Limb (tissue), 2 donors: ENCODE measurements at regions not wholly inside any gene's neighbourhood (a gene's known extent, or its start where the extent isn't known, plus 50 kb on each side); places are given as distances from the start of the nearest gene placed in this dataset.
A peak's percentile ranks its signal among the peaks of the same experiment; 100 is the strongest.
"Not testable (repeated sequence)": the region's sequence is repeated elsewhere in the genome, so short reads cannot be mapped to it uniquely, and the experiment has no call there.

Experiments used
- DNase-seq, 2 donors: peaks; one replicate each; pipeline ENCODE4 v3.0.0-alpha.2; 2016; ENCODE audit errors: extremely low spot score in 2 of 2

- no peak for DNase-seq
Measured at GRCh38 chr7:52609511-52609910, 425.9 kb upstream of the POM121L12 start.

DNA sequence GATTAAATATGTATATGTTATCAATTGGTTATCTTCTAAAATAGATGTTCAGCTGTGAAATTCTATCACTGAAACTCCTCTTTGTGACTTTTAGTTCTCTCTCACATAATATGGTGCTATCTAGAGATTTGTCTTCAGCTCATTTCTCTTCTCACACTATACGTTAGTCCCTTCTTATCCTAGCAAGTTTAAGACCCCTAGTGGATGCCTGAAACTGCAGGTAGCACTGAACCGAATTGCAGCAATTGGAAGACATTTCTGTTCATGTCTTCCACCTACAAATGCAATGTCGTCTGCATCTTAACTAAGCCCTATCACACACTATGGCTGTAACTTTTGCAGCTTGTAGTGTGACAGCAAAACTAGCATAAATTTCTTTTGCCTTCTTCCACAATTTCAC, 442.7 kb upstream of the POM121L12 start:
- DNase-seq = no peak

GRCh38 chr7:52586704-52587103, 448.7 kb upstream of the POM121L12 start:
- DNase-seq = no peak

- no peak for DNase-seq
Measured at GRCh38 chr7:52584041-52584440, 451.4 kb upstream of the POM121L12 start.

DNA sequence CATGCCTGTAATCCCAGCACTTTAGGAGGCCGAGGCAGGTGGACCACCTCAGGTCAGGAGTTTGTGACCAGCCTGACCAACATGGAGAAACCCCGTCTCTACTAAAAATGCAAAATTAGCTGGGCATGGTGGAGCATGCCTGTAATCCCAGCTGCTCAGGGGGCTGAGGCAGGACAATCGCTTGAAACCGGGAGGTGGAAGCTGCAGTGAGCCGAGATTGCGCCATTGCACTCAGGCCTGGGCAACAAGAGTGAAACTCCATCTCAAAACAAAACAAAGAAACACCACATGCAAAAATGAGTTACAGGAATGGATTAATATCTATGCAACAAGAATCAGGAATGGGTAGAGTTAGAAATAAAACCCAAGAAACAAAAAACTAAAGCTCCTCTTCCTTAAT, 462.3 kb upstream of the POM121L12 start:
- not testable (repeated sequence) for DNase-seq

DNA sequence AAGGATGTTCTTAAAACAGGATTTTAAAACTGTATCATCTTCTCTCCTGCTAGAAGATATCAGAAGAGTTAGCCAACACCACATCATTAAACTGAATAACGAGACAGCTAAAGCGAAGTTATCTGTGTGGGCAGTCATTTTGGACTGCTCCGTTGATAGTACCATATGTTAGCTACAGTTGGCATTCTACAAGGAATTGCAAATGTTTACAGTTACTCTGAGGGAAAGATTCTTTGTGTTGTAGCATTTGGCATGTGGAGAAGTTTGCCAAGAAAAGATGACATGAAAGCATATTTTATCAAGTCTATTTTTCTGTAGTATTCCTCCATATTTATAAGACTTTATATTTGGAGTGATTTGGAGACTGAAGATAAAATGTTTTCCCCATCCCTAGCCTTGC, 464.4 kb upstream of the POM121L12 start:
- no peak for DNase-seq

GRCh38 chr7:52569151-52569550, 466.3 kb upstream of the POM121L12 start:
- DNase-seq = no peak

- DNase-seq = no peak
Measured at GRCh38 chr7:52565974-52566373, 469.5 kb upstream of the POM121L12 start.

DNA sequence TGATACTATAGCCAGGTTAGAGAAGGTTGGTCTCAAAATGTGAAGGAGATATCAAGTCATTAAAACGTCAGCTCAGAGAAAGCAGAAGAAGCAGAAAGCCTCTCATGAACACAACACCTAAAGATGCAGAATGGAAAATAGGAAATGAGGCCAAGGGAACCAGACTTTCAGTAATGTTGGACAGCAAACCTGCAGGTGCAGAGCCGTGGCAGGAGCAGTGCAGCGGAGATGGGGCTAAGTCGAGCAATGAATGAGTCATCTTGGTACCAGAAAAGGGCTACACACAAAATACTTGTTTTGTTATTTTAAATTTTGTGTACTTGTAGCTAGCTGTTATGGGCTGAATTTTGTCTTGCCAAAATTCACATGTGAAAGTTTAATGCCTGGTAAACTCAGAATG, 479.6 kb upstream of the POM121L12 start:
- no peak for DNase-seq

- no peak for DNase-seq
Measured at GRCh38 chr7:52547308-52547910, 488.0 kb upstream of the POM121L12 start.

DNA sequence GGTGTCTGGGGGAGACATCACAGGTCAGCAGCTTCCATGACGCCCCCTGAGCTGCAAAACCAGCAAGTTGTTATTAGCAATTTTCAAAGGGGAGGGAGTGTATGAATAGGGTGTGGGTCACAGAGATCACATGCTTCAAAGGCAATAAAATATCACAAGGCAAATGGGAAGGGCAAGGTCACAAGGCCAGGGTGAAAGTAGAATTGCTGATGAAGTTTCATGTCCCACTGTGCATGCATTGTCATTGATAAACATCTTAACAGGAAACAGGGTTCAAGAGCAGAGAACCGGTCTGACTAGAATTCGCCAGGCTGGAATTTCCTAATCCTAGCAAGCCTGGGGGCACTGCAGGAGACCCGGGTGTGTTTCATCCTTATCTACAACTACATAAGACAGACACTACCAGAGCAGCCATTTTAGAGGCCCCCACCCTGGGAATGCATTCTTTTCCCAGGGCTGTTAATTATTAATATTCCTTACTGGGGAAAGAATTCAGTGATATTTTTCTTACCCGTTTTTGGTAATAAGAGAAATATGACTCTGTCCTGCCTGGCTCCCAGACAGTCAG, 494.2 kb upstream of the POM121L12 start:
- not testable (repeated sequence) for DNase-seq

DNA sequence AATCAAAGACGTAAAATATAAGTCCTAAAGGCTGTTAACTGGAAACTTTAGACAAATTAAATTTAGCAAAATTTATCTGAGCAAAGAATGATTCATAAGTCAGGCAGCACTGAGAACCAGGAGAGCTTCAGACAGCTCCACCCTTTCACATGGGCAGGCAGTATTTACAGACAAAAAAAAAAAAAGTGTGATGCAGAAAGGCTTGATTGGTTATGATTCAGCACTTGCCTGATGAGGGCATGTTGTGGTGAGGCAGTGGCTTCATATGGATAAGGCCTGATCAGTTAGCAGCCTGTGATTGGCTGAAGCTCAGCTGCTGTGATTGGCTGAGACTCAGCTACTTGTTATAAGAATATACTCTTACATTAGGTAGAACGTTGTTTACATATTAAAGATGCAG, 495.4 kb upstream of the POM121L12 start:
- DNase-seq = no peak

- DNase-seq = no peak
Measured at GRCh38 chr7:52539414-52539813, 496.0 kb upstream of the POM121L12 start.

DNA sequence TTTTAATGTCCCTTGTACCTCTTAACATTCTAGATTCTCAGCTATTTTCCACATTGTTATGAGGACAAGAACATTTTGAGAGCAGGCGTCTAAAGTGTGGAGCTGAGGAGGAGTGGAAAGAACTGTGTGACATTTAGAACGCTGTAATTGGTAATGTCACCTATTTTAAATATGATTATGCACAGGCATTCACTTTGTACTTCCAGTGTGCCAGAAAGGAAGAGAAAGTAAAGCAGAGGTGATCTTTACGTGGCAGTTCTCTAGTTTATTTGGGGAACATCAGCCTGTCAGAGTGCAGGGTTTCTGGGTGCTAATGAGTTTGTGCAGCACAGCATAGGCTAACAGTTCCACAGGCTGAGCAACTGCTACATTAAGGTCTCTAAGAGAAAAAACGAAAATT, 498.4 kb upstream of the POM121L12 start:
- no peak for DNase-seq

GRCh38 chr7:52525772-52526341, 509.6 kb upstream of the POM121L12 start:
- no peak for DNase-seq

DNA sequence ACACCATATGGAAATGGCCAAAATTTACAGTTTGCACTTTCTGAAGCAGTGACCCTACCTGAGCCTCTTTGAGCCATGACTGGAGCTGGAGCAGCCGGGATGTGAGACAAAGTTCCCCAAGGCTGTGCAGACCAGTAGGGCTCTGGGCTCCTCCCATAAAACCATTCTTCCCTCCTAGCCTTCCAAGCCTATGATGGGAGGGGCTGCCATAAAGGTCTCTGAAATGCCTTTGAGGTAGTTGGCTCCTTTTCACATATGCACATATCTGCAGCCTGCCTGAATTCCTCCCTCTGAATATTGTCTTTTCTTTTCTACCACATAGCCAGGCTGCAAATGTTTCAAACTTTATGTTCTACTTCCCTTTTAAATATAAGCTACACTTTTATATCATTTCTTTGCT, 516.6 kb upstream of the POM121L12 start:
- DNase-seq = no peak

GRCh38 chr7:52512656-52513055, 522.8 kb upstream of the POM121L12 start:
- DNase-seq = no peak

DNA sequence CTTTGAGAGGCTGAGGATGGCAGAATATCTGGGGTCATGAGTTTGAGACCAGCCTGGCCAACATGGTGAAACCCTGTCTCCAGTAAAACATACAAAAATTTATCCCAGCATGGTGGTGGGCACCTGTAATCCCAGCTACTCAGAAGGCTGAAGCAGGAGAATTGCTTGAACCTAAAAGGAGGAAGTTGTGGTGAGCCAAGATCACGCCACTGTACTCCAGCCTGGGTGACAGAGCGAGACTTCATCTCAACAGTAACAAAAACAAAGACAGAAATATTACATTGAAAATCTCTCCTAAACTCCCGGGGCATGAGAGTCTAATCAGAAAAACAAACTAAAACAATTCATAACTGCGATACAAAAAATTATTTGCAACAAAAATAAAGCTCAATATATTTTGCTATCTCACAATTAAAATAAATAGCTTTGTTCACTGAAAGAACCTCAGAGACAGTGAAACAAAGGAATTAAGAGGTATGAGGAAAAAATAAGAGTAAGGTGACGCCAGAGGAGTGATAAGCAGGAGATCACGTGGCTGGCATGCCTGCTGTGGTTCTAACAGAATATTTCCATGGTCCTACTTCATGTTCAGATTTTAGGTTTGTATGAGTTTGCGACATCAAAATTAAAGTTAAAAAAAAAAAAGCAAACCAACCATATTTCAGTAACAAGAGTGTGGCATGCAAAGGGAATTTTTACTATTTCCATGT, 527.7 kb upstream of the POM121L12 start:
- DNase-seq = no peak

GRCh38 chr7:52506325-52506724, 529.1 kb upstream of the POM121L12 start:
- DNase-seq = no peak

DNA sequence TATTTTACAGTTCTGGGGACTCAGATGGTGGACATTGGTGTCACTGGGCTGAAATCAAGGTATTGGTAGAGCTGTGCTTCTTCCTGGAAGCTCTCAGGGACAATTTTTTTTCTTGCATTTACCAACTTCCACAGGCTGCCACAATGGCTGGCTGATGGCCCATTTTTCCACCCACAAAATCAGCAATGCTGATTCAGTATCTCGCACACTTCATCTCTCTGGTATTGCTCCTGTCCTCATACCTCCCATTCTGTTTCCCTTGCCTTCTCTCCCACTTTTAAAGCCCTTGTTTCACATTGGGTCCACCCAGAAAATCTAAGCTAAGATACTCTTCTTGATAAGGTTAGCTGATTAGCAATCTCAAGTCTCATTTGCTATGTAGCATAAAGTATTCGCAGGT, 530.9 kb upstream of the POM121L12 start:
- no peak for DNase-seq

- DNase-seq = no peak
Measured at GRCh38 chr7:52502281-52502680, 533.2 kb upstream of the POM121L12 start.

- no peak for DNase-seq
Measured at GRCh38 chr7:52501696-52502095, 533.7 kb upstream of the POM121L12 start.

- peak in 1 of 2 donors; percentile 7 for DNase-seq
Measured at GRCh38 chr7:52500841-52501240, 534.6 kb upstream of the POM121L12 start.
